HG03103 (cell line): ENCODE measurements at regions not wholly inside any gene's neighbourhood (a gene's known extent, or its start where the extent isn't known, plus 50 kb on each side); places are given as distances from the start of the nearest gene placed in this dataset.
"Not testable (repeated sequence)": the region's sequence is repeated elsewhere in the genome, so short reads cannot be mapped to it uniquely, and the experiment has no call there.

Source experiments
- ATAC-seq: cut with Tn5 transposase; IDR thresholded peaks from one replicate; pipeline ENCODE4 v1.9.1; 2021; ENCODE audit warnings: low read depth; ENCODE audit not compliant: unreplicated experiment

GRCh38 chr10:65571011-65571570 is 1354.7 kb upstream of the LRRTM3 start:
- no peak for ATAC-seq

- ATAC-seq = no peak
Measured at GRCh38 chr10:65581426-65582026, 1344.3 kb upstream of the LRRTM3 start.

GRCh38 chr10:65602182-65602865 is 1323.5 kb upstream of the LRRTM3 start:
- no peak for ATAC-seq

- no peak for ATAC-seq
Measured at GRCh38 chr10:65611592-65611991, 1314.2 kb upstream of the LRRTM3 start.

GRCh38 chr10:65614956-65615565 is 1310.8 kb upstream of the LRRTM3 start:
- ATAC-seq = no peak

- ATAC-seq = no peak
Measured at GRCh38 chr10:65618126-65618525, 1307.7 kb upstream of the LRRTM3 start.

- ATAC-seq = no peak
Measured at GRCh38 chr10:65620404-65621048, 1305.3 kb upstream of the LRRTM3 start.

- ATAC-seq = no peak
Measured at GRCh38 chr10:65622608-65623007, 1303.2 kb upstream of the LRRTM3 start.

GRCh38 chr10:65628493-65629139 is 1297.2 kb upstream of the LRRTM3 start:
- ATAC-seq = no peak

- no peak for ATAC-seq
Measured at GRCh38 chr10:65660006-65660405, 1265.8 kb upstream of the LRRTM3 start.

GRCh38 chr10:65670087-65670486 is 1255.7 kb upstream of the LRRTM3 start:
- no peak for ATAC-seq

GRCh38 chr10:65670596-65670995 is 1255.2 kb upstream of the LRRTM3 start:
- not testable (repeated sequence) for ATAC-seq

- ATAC-seq = no peak
Measured at GRCh38 chr10:65675236-65675635, 1250.6 kb upstream of the LRRTM3 start.

- no peak for ATAC-seq
Measured at GRCh38 chr10:65684896-65685295, 1240.9 kb upstream of the LRRTM3 start.

GRCh38 chr10:65701168-65701776 is 1224.6 kb upstream of the LRRTM3 start:
- ATAC-seq = no peak

- no peak for ATAC-seq
Measured at GRCh38 chr10:65708057-65708456, 1217.8 kb upstream of the LRRTM3 start.

- ATAC-seq = no peak
Measured at GRCh38 chr10:65710306-65710705, 1215.5 kb upstream of the LRRTM3 start.

GRCh38 chr10:65719790-65720189 is 1206.0 kb upstream of the LRRTM3 start:
- ATAC-seq = no peak

- ATAC-seq = no peak
Measured at GRCh38 chr10:65720901-65721300, 1204.9 kb upstream of the LRRTM3 start.

- ATAC-seq = no peak
Measured at GRCh38 chr10:65723525-65723924, 1202.3 kb upstream of the LRRTM3 start.
